ENCODE measurements at regions not wholly inside any gene's neighbourhood (a gene's known extent, or its start where the extent isn't known, plus 50 kb on each side); places are given as distances from the start of the nearest gene placed in this dataset.

DNA sequence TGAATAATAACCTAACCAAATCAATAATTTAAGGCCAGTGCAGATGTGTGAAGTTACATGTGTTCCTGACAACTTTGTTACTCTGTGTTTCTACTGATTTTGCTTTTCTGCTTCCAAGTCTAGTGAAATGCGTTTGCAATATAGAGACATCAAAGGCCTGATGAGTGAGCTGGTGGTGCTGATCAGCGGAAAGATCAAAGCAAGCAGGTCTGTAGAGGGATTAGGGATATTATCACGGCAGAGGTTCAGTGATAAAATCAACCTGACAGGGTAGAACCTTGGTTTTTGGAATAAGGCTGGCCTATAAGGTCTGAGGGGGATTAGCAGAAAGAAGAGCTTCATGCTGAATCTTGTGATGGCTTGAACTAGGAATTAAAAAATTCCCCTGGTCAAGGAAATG, 111.7 kb downstream of the EDEM1 start:
- CTCF ChIA-PET (ENCODE audit: unreplicated experiment) = no interaction called here
- Histone ChIP-seq H3K4me2 (ENCODE audit: low read length) (peak overlapping the region; percentile 51; the same call in 1 of the 2 replicates), H4K20me1 (ENCODE audit: insufficient read depth, low read length) (no peaks in the 10 kb centered on the region), H3K27ac (ENCODE audit: low read depth, low read length, poor library complexity, severe bottlenecking) (no peak overlapping the region), H2AFZ (ENCODE audit: low read length) (peak overlapping the region; percentile 13; the same call in 1 of the 2 replicates), H3K4me1 (ENCODE audit: insufficient read depth, low read length, poor library complexity, severe bottlenecking) (peaks cover 17% of the 10 kb centered on the region), H3K4me3 (ENCODE audit: low read depth, low read length, poor library complexity, severe bottlenecking) (no peak overlapping the region), H3K9me2 (ENCODE audit: insufficient read depth, low read length) (no peaks in the 10 kb centered on the region), H3K36me3 (ENCODE audit: insufficient read depth, low read length) (no peaks in the 10 kb centered on the region), H3K9me3 (ENCODE audit: low read length) (no peaks in the 10 kb centered on the region), H3K79me2 (ENCODE audit: insufficient read depth, low read depth, low read length) (no peaks in the 10 kb centered on the region)
- POLR2A ChIA-PET = interaction anchor here (0.7 to 1.5 kb wide), 5 partner anchors 21 to 1487 kb away, joined by 3 read pairs; no protein-coding TSS in a partner anchor
- no TSS peak for BruUV-seq (replicated peaks)
- no peak for DNase-seq (ENCODE audit: low spot score)
- intact Hi-C loops (cut with micrococcal nuclease; ENCODE audit: unreplicated experiment) = no loop called here
- TF ChIP-seq EZH2phosphoT487 (IDR thresholded peaks at IDR 0.05; ENCODE audit: borderline replicate concordance, low read depth, low read length) = no peak
- TF ChIP-seq, protein P1, sequence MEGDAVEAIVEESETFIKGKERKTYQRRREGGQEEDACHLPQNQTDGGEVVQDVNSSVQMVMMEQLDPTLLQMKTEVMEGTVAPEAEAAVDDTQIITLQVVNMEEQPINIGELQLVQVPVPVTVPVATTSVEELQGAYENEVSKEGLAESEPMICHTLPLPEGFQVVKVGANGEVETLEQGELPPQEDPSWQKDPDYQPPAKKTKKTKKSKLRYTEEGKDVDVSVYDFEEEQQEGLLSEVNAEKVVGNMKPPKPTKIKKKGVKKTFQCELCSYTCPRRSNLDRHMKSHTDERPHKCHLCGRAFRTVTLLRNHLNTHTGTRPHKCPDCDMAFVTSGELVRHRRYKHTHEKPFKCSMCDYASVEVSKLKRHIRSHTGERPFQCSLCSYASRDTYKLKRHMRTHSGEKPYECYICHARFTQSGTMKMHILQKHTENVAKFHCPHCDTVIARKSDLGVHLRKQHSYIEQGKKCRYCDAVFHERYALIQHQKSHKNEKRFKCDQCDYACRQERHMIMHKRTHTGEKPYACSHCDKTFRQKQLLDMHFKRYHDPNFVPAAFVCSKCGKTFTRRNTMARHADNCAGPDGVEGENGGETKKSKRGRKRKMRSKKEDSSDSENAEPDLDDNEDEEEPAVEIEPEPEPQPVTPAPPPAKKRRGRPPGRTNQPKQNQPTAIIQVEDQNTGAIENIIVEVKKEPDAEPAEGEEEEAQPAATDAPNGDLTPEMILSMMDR (conservative IDR thresholded peaks at IDR 0.05; ENCODE audit: low read length) = no peak

DNA sequence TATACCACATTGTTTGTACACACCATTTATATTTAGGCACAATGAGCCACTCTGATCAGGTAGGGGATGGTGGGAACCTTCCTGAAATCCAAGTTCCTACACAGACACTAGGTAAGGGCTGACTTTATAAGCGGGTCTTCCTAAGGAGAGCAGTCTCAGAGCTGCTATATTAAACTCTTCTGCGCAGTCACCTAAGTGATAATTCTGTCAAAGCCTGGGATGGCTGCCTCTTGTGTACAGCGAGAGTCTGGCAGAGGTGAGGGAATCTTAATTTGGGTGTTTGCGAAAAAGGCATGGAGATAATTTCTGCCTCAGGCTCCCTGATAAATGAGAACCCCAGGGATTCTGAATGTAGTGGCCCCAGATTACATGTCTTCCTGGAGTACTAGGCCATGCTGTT, 113.1 kb downstream of the EDEM1 start:
- no peaks in the 10 kb centered on the region for H3K36me3 ChIP-seq (ENCODE audit: insufficient read depth, low read length)
- CTCF ChIA-PET (ENCODE audit: unreplicated experiment) = no interaction called here
- intact Hi-C loops (cut with micrococcal nuclease; ENCODE audit: unreplicated experiment) = loop anchor here (10.0 kb wide), 1 partner anchor 124 kb away; no protein-coding TSS in a partner anchor

More for the DNA sequence above, 113.1 kb downstream of the EDEM1 start:
- TF ChIP-seq, protein P1 (conservative IDR thresholded peaks at IDR 0.05; ENCODE audit: low read length) = no peak
- no peak for TF ChIP-seq EZH2phosphoT487 (IDR thresholded peaks at IDR 0.05; ENCODE audit: borderline replicate concordance, low read depth, low read length)
- Histone ChIP-seq H3K9me3 (ENCODE audit: low read length) (no peaks in the 10 kb centered on the region), H3K4me3 (ENCODE audit: low read depth, low read length, poor library complexity, severe bottlenecking) (no peak overlapping the region), H3K4me1 (ENCODE audit: insufficient read depth, low read length, poor library complexity, severe bottlenecking) (peaks cover 17% of the 10 kb centered on the region), H3K79me2 (ENCODE audit: insufficient read depth, low read depth, low read length) (no peaks in the 10 kb centered on the region), H2AFZ (ENCODE audit: low read length) (no peak overlapping the region), H3K4me2 (ENCODE audit: low read length) (no peak overlapping the region), H3K9me2 (ENCODE audit: insufficient read depth, low read length) (no peaks in the 10 kb centered on the region), H3K27ac (ENCODE audit: low read depth, low read length, poor library complexity, severe bottlenecking) (no peak overlapping the region), H4K20me1 (ENCODE audit: insufficient read depth, low read length) (no peaks in the 10 kb centered on the region)
- POLR2A ChIA-PET = interaction anchor here (1.0 kb wide), 1 partner anchor 16 kb away, joined by 3 read pairs; no protein-coding TSS in a partner anchor
- no TSS peak for BruUV-seq (replicated peaks)
- no peak for DNase-seq (ENCODE audit: low spot score)

Measured in OCI-LY7 (cell line).